PFSK-1 (cell line): ENCODE measurements at regions not wholly inside any gene's neighbourhood (a gene's known extent, or its start where the extent isn't known, plus 50 kb on each side); places are given as distances from the start of the nearest gene placed in this dataset.

ENCODE experiments used
- FOXP2 ChIP-seq: optimal IDR thresholded peaks from 2 replicates; pipeline ENCODE3; 2011; ENCODE audit warnings: borderline replicate concordance, control low read depth, inconsistent platforms; ENCODE audit not compliant: insufficient read depth; ENCODE audit errors: extremely low read length, extremely low read depth
- POLR2AphosphoS5 ChIP-seq: IDR thresholded peaks from 2 replicates; pipeline ENCODE4 v1.6.1; 2012; ENCODE audit warnings: low read depth, mild to moderate bottlenecking, control low read depth, low read length, moderate library complexity
- REST ChIP-seq, 2 experiments: IDR thresholded peaks; 2 replicates each; pipeline versions ENCODE4 v1.6.1 to v1.8.0; 2011 to 2012; ENCODE audit warnings: low read depth in 2 of 2, low read length in 2 of 2, control low read depth in 1 of 2, inconsistent platforms in 1 of 2, mild to moderate bottlenecking in 1 of 2, moderate library complexity in 1 of 2; ENCODE audit not compliant: insufficient read depth in 1 of 2
- SIN3A ChIP-seq: IDR thresholded peaks from 2 replicates; pipeline ENCODE4 v1.6.1; 2012; ENCODE audit warnings: mild to moderate bottlenecking, low read length, moderate library complexity, borderline replicate concordance; ENCODE audit not compliant: insufficient read depth
- TAF1 ChIP-seq: IDR thresholded peaks from 2 replicates; pipeline ENCODE4 v1.6.1; 2012; ENCODE audit warnings: low read length, control low read depth, borderline replicate concordance; ENCODE audit not compliant: insufficient read depth

GRCh38 chrX:39002466-39002865 is 201.2 kb downstream of the MID1IP1 start:
- TF ChIP-seq POLR2AphosphoS5 (no peak), REST (IDR thresholded peaks at IDR 0.05; ENCODE audit: insufficient read depth in 1 of 2, low read depth in 2 of 2, low read length in 2 of 2) (no peak), TAF1 (no peak), FOXP2 (no peak), SIN3A (no peak)
